Trophoblast cell (in vitro differentiated cells and primary cell): ENCODE measurements at regions not wholly inside any gene's neighbourhood (a gene's known extent, or its start where the extent isn't known, plus 50 kb on each side); places are given as distances from the start of the nearest gene placed in this dataset.

Experiments
- DNase-seq, 2 donors: peaks; one replicate each; pipeline ENCODE4 v3.0.0-alpha.2; 2016
- H2AFZ ChIP-seq: 2 replicates; pipeline ENCODE4 v1.6.1; 2013; ENCODE audit warnings: low read length, moderate library complexity, mild to moderate bottlenecking; ENCODE audit not compliant: insufficient read depth, poor library complexity
- H2AK5ac ChIP-seq: 2 replicates; pipeline ENCODE4 v1.6.1; 2013; ENCODE audit warnings: mild to moderate bottlenecking, low read length
- H2BK120ac ChIP-seq: 2 replicates; pipeline ENCODE4 v1.6.1; 2013; ENCODE audit warnings: low read length, mild to moderate bottlenecking, moderate library complexity; ENCODE audit not compliant: insufficient read depth, poor library complexity
- H2BK12ac ChIP-seq: 2 replicates; pipeline ENCODE4 v1.6.1; 2013; ENCODE audit warnings: mild to moderate bottlenecking, low read length, moderate library complexity
- H2BK5ac ChIP-seq: 2 replicates; pipeline ENCODE4 v1.6.1; 2013; ENCODE audit warnings: low read length, low read depth, moderate library complexity, mild to moderate bottlenecking; ENCODE audit not compliant: poor library complexity
- H3K14ac ChIP-seq: 2 replicates; pipeline ENCODE4 v1.6.1; 2013; ENCODE audit warnings: mild to moderate bottlenecking, low read length
- H3K18ac ChIP-seq: 2 replicates; pipeline ENCODE4 v1.6.1; 2013; ENCODE audit warnings: mild to moderate bottlenecking, low read length
- H3K23ac ChIP-seq: 2 replicates; pipeline ENCODE4 v1.6.1; 2013; ENCODE audit warnings: low read length
- H3K27ac ChIP-seq: 2 replicates; pipeline ENCODE4 v1.5.1; 2013; ENCODE audit warnings: low read depth, mild to moderate bottlenecking, inconsistent platforms, low read length, moderate library complexity
- H3K27me3 ChIP-seq: 2 replicates; pipeline ENCODE4 v1.6.1; 2013; ENCODE audit warnings: inconsistent platforms, mild to moderate bottlenecking, low read length, moderate library complexity; ENCODE audit not compliant: insufficient read depth
- H3K36me3 ChIP-seq, 2 experiments: 1 replicate in 1 of 2; 2 replicates in 1 of 2; pipeline ENCODE4 v1.6.1; 2013; ENCODE audit warnings: low read length in 2 of 2, mild to moderate bottlenecking in 2 of 2, moderate library complexity in 1 of 2; ENCODE audit not compliant: insufficient read depth in 2 of 2, control insufficient read depth in 1 of 2
- H3K4ac ChIP-seq: 2 replicates; pipeline ENCODE4 v1.6.1; 2013; ENCODE audit warnings: low read depth, mild to moderate bottlenecking, low read length, moderate library complexity
- H3K4me1 ChIP-seq, 2 experiments: 1 replicate in 1 of 2; 2 replicates in 1 of 2; pipeline ENCODE4 v1.6.1; 2013; ENCODE audit warnings: low read length in 2 of 2, mild to moderate bottlenecking in 2 of 2, moderate library complexity in 1 of 2; ENCODE audit not compliant: insufficient read depth in 2 of 2, control insufficient read depth in 1 of 2
- H3K4me2 ChIP-seq: 2 replicates; pipeline ENCODE4 v1.6.1; 2013; ENCODE audit warnings: inconsistent platforms, mild to moderate bottlenecking, low read length, moderate library complexity
- H3K4me3 ChIP-seq: 2 replicates; pipeline ENCODE4 v1.5.1; 2013; ENCODE audit warnings: mild to moderate bottlenecking, low read depth, low read length, inconsistent platforms
- H3K79me1 ChIP-seq: one replicate; pipeline ENCODE4 v1.6.1; 2013; ENCODE audit warnings: low read length
- H3K79me2 ChIP-seq: 2 replicates; pipeline ENCODE4 v1.6.1; 2013; ENCODE audit warnings: low read length, mild to moderate bottlenecking; ENCODE audit not compliant: control insufficient read depth, insufficient read depth, poor library complexity
- H3K9ac ChIP-seq: 2 replicates; pipeline ENCODE4 v1.6.1; 2013; ENCODE audit warnings: mild to moderate bottlenecking, low read length
- H3K9me3 ChIP-seq: 2 replicates; pipeline ENCODE4 v1.6.1; 2013; ENCODE audit warnings: low read depth, mild to moderate bottlenecking, control low read depth, inconsistent platforms, low read length; ENCODE audit not compliant: insufficient read depth
- H4K12ac ChIP-seq: 2 replicates; pipeline ENCODE4 v1.6.1; 2013; ENCODE audit warnings: low read depth, mild to moderate bottlenecking, low read length, moderate library complexity
- H4K8ac ChIP-seq: 2 replicates; pipeline ENCODE4 v1.6.1; 2013; ENCODE audit warnings: low read depth, mild to moderate bottlenecking, low read length, moderate library complexity
- H4K91ac ChIP-seq: one replicate; pipeline ENCODE4 v1.6.1; 2013; ENCODE audit warnings: low read depth, mild to moderate bottlenecking, low read length, moderate library complexity
- WGBS: extraction: QIAGEN DNeasy Blood & Tissue Kit; methylation state at CpG from one replicate; pipeline ENCODE4 v1.1.7; 2013; ENCODE audit warnings: missing lambda C conversion rate; ENCODE audit not compliant: insufficient read length, insufficient coverage; ENCODE audit errors: extremely low coverage; 5-methylcytosine and 5-hydroxymethylcytosine counted together

DNA sequence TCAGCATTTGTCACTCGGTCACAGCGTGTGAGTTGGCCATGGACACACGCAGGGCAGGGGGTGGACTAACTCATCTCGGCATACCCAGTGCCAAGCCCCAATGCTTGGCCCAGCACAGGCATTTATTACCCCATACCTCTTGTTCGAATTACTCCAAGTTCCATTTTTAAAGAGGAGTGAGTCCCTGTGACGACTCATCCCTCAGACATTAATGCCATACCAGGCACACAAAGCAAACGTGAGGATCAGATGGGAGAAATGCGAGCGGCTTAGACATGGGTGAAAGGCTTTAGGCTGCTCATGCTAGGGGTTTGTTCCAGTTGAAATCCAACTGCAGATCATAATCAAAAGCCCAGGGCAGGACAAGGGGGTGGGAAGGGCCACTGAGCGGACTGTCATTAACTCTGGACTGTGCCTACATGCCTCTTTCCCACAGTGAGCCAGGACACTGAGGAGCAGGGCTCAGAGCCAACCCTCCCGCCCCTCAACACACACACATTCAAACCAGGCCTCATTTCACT is 118.5 kb upstream of the NGF start:
- Histone ChIP-seq H3K23ac (no peak overlapping the region), H3K18ac (no peak overlapping the region), H3K79me1 (peaks cover 21% of the 10 kb centered on the region), H2BK12ac (peak overlapping the region; percentile 19), H2BK5ac (no peak overlapping the region), H3K9ac (no peak overlapping the region), H3K27ac (no peak overlapping the region), H3K27me3 (no peaks in the 10 kb centered on the region), H4K12ac (no peak overlapping the region), H3K4me3 (no peak overlapping the region), H3K4me2 (no peak overlapping the region), H3K4ac (no peak overlapping the region), H2AFZ (no peak overlapping the region), H3K79me2 (no peaks in the 10 kb centered on the region), H4K8ac (peak overlapping the region; percentile 17), H3K4me1 (peaks cover 20 to 30% of the 10 kb centered on the region in 2 experiments), H3K9me3 (peaks cover 2% of the 10 kb centered on the region), H4K91ac (peak overlapping the region; percentile 67), H2BK120ac (peak overlapping the region; percentile 58), H2AK5ac (peak overlapping the region; percentile 49), H3K36me3 (no peaks in the 10 kb centered on the region), H3K14ac (peak overlapping the region; percentile 49)
- WGBS = no CpG with 5 or more reads among the region's 11 CpGs
- peak; percentile 64 to 81 for DNase-seq

DNA sequence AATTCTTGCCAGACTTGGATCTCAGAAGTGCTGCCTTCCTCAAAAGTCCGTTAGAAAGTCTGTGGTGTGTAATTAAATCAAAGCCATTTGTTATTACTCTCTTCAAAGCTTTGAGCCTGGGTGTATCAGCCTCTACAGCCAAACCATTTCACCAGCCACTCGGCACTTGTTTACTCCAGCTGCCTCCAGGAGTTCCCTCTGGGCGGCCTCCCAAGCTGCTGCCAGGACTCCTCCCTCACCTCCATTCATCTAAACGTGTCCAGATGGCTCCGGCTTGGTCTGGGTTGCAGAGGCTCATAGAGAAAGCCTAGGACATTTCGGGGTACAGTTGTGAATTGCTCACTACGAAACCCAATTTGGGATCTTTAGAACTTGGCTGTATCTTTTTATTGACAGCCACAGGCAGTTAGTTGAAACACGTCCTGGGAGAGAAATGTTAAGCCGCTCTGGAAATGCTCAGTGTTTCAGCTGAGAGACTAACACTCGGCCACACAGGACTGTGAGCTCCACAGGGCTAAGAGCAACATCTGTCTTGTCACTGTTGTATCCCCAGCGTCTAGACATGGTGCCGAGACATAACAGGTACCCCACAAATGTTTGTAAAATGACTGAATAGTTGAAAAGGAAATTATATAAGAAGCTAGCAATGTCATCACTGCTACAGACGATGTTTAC is 116.9 kb upstream of the NGF start:
- H3K23ac ChIP-seq = no peak overlapping the region
- H2AFZ ChIP-seq = no peak overlapping the region
- no peak overlapping the region for H2BK5ac ChIP-seq
- H2BK120ac ChIP-seq = no peak overlapping the region
- H3K4me2 ChIP-seq = no peak overlapping the region
- no peak overlapping the region for H4K12ac ChIP-seq
- no peak overlapping the region for H3K4me3 ChIP-seq
- no peak overlapping the region for H3K4ac ChIP-seq
- no peak overlapping the region for H3K18ac ChIP-seq
- no peak for DNase-seq
- H3K27me3 ChIP-seq = no peaks in the 10 kb centered on the region
- H3K14ac ChIP-seq = no peak overlapping the region
- peak overlapping the region; percentile 60 for H2BK12ac ChIP-seq
- no CpG with 5 or more reads among the region's 13 CpGs for WGBS
- H2AK5ac ChIP-seq = no peak overlapping the region
- H3K9ac ChIP-seq = no peak overlapping the region
- H3K36me3 ChIP-seq = no peaks in the 10 kb centered on the region
- H4K8ac ChIP-seq = no peak overlapping the region
- H3K79me1 ChIP-seq = peaks cover 21% of the 10 kb centered on the region
- peak overlapping the region; percentile 59 for H3K27ac ChIP-seq
- peaks cover 20 to 30% of the 10 kb centered on the region in 2 experiments for H3K4me1 ChIP-seq
- peaks cover 2% of the 10 kb centered on the region for H3K9me3 ChIP-seq
- no peak overlapping the region for H4K91ac ChIP-seq
- no peaks in the 10 kb centered on the region for H3K79me2 ChIP-seq

DNA sequence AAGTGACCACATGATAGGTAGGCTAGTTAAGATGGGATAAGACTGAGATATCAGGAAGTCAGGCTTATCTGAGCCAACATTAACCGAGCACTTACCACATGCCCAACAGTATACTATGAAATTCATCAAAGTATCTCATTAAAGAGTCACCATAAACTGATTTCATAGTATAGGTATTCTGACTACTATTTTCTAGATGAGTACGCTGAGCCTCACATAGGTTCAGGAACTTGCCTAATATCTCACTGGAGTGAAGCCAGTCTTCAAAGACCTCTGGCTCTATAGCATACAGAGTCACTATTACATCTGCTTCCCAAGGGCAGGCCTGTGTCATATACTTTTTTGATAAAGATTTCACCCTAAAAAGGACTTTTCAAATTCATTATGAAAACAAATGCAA is 115.6 kb upstream of the NGF start:
- WGBS = no CpG with 5 or more reads among the region's 2 CpGs
- no peak overlapping the region for H4K12ac ChIP-seq
- no peaks in the 10 kb centered on the region for H3K36me3 ChIP-seq

GRCh38 chr1:115452600-115453329 is 114.7 kb upstream of the NGF start:
- Histone ChIP-seq H2AK5ac (no peak overlapping the region), H3K27ac (no peak overlapping the region), H2BK120ac (no peak overlapping the region), H3K79me1 (peaks cover 7% of the 10 kb centered on the region), H4K8ac (no peak overlapping the region), H3K4ac (no peak overlapping the region), H4K91ac (no peak overlapping the region), H4K12ac (no peak overlapping the region), H3K4me3 (no peak overlapping the region), H3K4me1 (peaks cover 7 to 12% of the 10 kb centered on the region in 2 experiments), H2AFZ (no peak overlapping the region), H3K9me3 (peaks cover 2% of the 10 kb centered on the region), H2BK12ac (no peak overlapping the region), H3K23ac (no peak overlapping the region), H2BK5ac (no peak overlapping the region), H3K14ac (no peak overlapping the region), H3K27me3 (no peaks in the 10 kb centered on the region), H3K4me2 (no peak overlapping the region), H3K18ac (no peak overlapping the region), H3K36me3 (no peaks in the 10 kb centered on the region), H3K9ac (no peak overlapping the region), H3K79me2 (no peaks in the 10 kb centered on the region)
- no peak for DNase-seq
- no CpG with 5 or more reads among the region's 6 CpGs for WGBS

More for the DNA sequence above, 115.6 kb upstream of the NGF start:
- H3K4me1 ChIP-seq = peaks cover 13 to 19% of the 10 kb centered on the region in 2 experiments
- H2BK5ac ChIP-seq = no peak overlapping the region
- no peak overlapping the region for H3K4me3 ChIP-seq
- DNase-seq = no peak
- H4K91ac ChIP-seq = no peak overlapping the region
- H3K18ac ChIP-seq = no peak overlapping the region
- no peak overlapping the region for H3K27ac ChIP-seq
- H2BK12ac ChIP-seq = no peak overlapping the region
- no peak overlapping the region for H3K14ac ChIP-seq
- H3K79me1 ChIP-seq = peaks cover 11% of the 10 kb centered on the region
- H3K27me3 ChIP-seq = no peaks in the 10 kb centered on the region
- no peak overlapping the region for H4K8ac ChIP-seq
- no peak overlapping the region for H3K4ac ChIP-seq
- H3K23ac ChIP-seq = no peak overlapping the region
- no peaks in the 10 kb centered on the region for H3K79me2 ChIP-seq
- no peak overlapping the region for H2AFZ ChIP-seq
- H2AK5ac ChIP-seq = no peak overlapping the region
- H3K9ac ChIP-seq = no peak overlapping the region
- H3K4me2 ChIP-seq = no peak overlapping the region
- H3K9me3 ChIP-seq = peaks cover 2% of the 10 kb centered on the region
- no peak overlapping the region for H2BK120ac ChIP-seq
